ENCODE measurements at regions not wholly inside any gene's neighbourhood (a gene's known extent, or its start where the extent isn't known, plus 50 kb on each side); places are given as distances from the start of the nearest gene placed in this dataset.

- no peak for DNase-seq (ENCODE audit: low read depth in 2 of 2)
Observed at GRCh38 chr1:213723187-213723586, 264.6 kb upstream of the PROX1 start.

GRCh38 chr1:213724640-213725536 is 262.9 kb upstream of the PROX1 start:
- DNase-seq (ENCODE audit: low read depth in 2 of 2) = no peak

GRCh38 chr1:213727853-213728592 is 259.8 kb upstream of the PROX1 start:
- DNase-seq (ENCODE audit: low read depth in 2 of 2) = no peak

- no peak for DNase-seq (ENCODE audit: low read depth in 2 of 2)
Observed at GRCh38 chr1:213728593-213729536, 258.9 kb upstream of the PROX1 start.

- no peak for DNase-seq (ENCODE audit: low read depth in 2 of 2)
Observed at GRCh38 chr1:213733705-213734104, 254.1 kb upstream of the PROX1 start.

GRCh38 chr1:213737398-213738035 is 250.3 kb upstream of the PROX1 start:
- DNase-seq (ENCODE audit: low read depth in 2 of 2) = no peak

GRCh38 chr1:213738658-213739057 is 249.1 kb upstream of the PROX1 start:
- DNase-seq (ENCODE audit: low read depth in 2 of 2) = no peak

GRCh38 chr1:213742992-213743391 is 244.8 kb upstream of the PROX1 start:
- no peak for DNase-seq (ENCODE audit: low read depth in 2 of 2)

- DNase-seq (ENCODE audit: low read depth in 2 of 2) = no peak
Observed at GRCh38 chr1:213744780-213745179, 243.0 kb upstream of the PROX1 start.

GRCh38 chr1:213745451-213745850 is 242.3 kb upstream of the PROX1 start:
- no peak for DNase-seq (ENCODE audit: low read depth in 2 of 2)

- no peak for DNase-seq (ENCODE audit: low read depth in 2 of 2)
Observed at GRCh38 chr1:213749558-213749957, 238.2 kb upstream of the PROX1 start.

GRCh38 chr1:213750231-213751063 is 237.3 kb upstream of the PROX1 start:
- no peak for DNase-seq (ENCODE audit: low read depth in 2 of 2)

GRCh38 chr1:213751064-213751397 is 236.7 kb upstream of the PROX1 start:
- no peak for DNase-seq (ENCODE audit: low read depth in 2 of 2)

- DNase-seq (ENCODE audit: low read depth in 2 of 2) = no peak
Observed at GRCh38 chr1:213759359-213760181, 228.2 kb upstream of the PROX1 start.

- no peak for DNase-seq (ENCODE audit: low read depth in 2 of 2)
Observed at GRCh38 chr1:213761845-213762407, 225.8 kb upstream of the PROX1 start.

- no peak for DNase-seq (ENCODE audit: low read depth in 2 of 2)
Observed at GRCh38 chr1:213767683-213768082, 220.1 kb upstream of the PROX1 start.

GRCh38 chr1:213772128-213773063 is 215.4 kb upstream of the PROX1 start:
- no peak for DNase-seq (ENCODE audit: low read depth in 2 of 2)

- no peak for DNase-seq (ENCODE audit: low read depth in 2 of 2)
Observed at GRCh38 chr1:213773975-213774374, 213.8 kb upstream of the PROX1 start.

Measured in stimulated activated CD8-positive, alpha-beta memory T cell treated with anti-CD3 and anti-CD28 coated beads, Interleukin-2, amount 100 ng/mL, for 1 hour (primary cell).